ENCODE measurements at regions not wholly inside any gene's neighbourhood (a gene's known extent, or its start where the extent isn't known, plus 50 kb on each side); places are given as distances from the start of the nearest gene placed in this dataset.
A peak's percentile ranks its signal among the peaks of the same experiment; 100 is the strongest.
"Not testable (repeated sequence)": the region's sequence is repeated elsewhere in the genome, so short reads cannot be mapped to it uniquely, and the experiment has no call there.

GRCh38 chr1:209157546-209158249 is 425.8 kb upstream of the CAMK1G start:
- no peak for DNase-seq

- DNase-seq, result no peak
Measured at GRCh38 chr1:209158851-209159250, 424.7 kb upstream of the CAMK1G start.

GRCh38 chr1:209160230-209160629 is 423.3 kb upstream of the CAMK1G start:
- DNase-seq, result no peak

- peak in 10 of 58 donors; percentile 4 to 29 (median 12) for DNase-seq
Measured at GRCh38 chr1:209162651-209163050, 420.9 kb upstream of the CAMK1G start.

DNA sequence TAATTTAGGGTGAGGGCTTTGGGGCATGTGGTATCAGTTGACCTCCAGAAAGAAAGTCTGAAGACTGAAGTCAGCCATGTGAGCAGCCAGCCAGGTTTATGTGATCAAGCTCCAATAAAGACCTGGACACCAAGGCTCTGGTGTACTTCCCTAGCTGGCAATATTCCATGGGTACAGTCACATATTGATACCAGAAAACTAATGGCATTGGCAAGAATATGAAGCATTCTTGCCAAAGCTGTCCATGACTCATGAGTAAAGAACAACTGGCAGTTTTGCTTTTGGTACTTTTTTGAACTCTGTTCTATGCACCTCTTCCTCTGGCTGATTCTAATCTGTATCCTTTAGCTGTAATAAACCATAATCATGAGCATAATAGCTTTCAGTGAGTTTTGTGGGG is 415.3 kb upstream of the CAMK1G start:
- no peak for DNase-seq

DNA sequence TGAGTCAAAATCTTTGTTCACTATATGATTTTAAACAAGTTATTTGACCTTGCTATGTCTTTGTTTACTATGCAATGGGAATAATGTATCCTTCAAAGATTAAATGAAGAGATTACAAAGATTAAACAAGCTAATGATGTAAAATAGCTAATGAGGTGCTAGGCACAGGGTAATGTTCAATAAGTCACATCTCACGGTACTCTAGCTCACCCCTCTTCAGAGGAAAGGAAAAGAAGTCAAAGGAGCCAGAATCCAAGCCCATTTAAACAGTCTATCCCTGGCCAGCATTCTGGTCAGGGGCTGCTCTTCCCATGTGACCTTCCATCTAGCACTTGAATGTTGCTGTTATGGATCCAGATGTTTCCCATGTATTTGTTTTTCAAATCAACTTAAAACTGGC is 412.4 kb upstream of the CAMK1G start:
- no peak for DNase-seq

DNA sequence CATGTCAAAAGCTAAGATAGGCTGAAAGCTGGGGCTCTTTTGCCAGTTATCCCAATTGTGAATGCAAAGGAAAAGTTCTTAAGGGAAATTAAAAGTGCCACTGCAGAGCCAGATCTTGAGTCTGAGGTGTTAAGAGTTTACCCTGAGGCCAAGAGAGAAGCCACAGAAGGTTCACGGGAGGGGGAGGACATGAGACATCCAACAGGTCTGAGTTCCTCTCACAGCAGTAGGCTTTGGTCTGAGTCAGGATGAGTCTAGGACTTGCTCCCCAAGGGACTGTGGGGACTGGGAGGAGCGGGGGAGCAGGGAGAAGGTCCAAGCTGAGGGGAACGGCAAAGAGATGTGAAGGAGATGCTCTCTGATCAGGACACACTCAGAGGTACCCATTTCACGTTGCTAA is 411.2 kb upstream of the CAMK1G start:
- DNase-seq, result no peak

DNA sequence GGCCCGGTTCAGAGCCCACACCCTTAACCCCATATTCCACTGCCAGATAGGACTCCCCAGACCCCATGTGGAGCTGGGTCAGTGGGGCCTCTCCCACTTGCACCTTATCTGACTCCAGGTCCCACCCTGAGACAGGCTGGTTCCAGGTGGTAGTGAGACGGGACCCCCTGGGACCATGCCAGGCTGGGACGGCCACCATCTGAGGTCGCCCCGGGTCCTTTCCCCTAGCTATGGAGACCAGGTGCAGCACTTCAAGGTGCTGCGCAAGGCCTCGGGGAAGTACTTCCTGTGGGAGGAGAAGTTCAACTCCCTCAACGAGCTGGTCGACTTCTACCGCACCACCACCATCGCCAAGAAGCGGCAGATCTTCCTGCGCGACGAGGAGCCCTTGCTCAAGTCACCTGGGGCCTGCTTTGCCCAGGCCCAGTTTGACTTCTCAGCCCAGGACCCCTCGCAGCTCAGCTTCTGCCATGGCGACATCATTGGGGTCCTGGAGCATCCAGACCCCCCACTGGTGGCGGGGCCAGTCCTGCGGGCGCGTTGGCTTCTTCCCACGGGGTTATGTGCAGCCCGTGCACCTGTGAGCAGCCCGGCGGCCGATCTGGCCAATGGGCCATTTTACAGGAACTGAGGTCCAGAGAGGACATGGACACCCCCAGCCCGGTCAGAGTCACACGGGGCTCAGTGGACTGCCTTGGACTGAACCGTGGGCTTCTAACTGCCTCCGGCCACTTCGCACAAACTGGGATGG is 410.5 kb upstream of the CAMK1G start:
- not testable (repeated sequence) for DNase-seq

GRCh38 chr1:209173796-209174195 is 409.7 kb upstream of the CAMK1G start:
- DNase-seq, result not testable (repeated sequence)

DNA sequence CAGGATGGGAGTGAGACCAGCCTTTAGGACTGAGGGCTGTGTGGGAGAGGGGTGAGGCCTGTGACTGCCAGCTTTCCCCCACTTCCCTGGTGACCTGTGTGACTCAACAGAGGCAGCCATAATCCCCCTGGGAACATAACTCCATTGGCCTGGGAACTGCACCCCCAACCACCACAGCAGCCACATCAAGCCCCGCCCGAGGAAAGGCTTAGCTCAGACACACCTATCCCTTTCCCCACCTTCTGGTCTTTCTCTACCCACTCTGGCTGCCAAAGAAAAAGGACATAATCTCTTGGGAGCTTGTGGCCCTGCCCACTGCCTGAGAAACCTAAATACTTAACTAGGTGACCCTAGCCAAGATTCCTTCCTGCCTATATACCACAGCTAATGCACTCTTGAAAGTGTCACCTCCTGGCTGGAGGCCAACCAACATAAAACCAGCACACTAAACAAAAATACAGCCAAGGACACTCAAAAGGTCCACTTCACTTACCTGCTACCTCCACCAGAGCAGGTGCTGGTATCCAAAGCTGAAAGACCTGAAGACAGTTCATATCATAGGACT is 406.6 kb upstream of the CAMK1G start:
- no peak for DNase-seq

DNA sequence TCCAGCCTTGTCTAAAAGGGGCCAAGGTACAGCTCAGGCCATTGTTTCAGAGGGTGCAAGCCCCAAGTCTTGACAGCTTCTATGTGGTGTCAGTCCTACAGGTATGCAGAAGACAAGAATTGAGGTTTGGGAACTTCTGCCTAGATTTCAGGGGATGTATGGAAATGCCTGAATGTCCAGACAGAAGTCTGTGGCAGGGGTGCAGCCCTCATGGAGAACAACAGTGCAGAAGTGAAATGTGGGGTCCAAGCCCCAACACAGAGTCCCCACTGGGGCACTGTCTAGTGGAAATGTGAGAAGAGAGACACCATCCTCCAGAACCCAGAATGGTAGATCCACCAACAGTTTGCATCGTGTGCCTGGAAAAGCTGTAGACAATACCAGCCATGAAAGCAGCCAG is 400.3 kb upstream of the CAMK1G start:
- no peak for DNase-seq

DNA sequence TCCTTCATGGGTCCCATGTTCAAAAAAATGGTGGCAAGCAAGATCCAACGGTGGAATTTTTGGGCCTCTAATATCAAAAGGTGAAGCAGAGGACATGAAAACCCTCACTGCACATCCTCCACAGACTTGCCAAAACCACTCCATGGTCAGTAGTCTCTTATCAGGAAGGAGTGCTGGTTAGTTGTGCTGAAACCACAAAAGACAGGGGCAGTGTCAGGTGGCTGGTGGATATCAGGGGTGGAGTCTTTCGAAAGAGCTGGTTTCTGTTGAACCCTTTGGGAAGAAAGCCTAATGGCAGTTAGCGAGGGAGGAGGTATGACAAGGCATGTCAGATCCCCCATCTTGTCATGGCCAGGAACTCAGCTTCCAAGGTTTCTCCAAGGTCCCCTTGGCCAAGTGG is 395.9 kb upstream of the CAMK1G start:
- DNase-seq, result no peak

- DNase-seq, result peak in 33 of 58 donors; percentile 2 to 54 (median 15)
Measured at GRCh38 chr1:209190591-209191261, 392.8 kb upstream of the CAMK1G start.

GRCh38 chr1:209191262-209191634 is 392.3 kb upstream of the CAMK1G start:
- DNase-seq, result no peak

DNA sequence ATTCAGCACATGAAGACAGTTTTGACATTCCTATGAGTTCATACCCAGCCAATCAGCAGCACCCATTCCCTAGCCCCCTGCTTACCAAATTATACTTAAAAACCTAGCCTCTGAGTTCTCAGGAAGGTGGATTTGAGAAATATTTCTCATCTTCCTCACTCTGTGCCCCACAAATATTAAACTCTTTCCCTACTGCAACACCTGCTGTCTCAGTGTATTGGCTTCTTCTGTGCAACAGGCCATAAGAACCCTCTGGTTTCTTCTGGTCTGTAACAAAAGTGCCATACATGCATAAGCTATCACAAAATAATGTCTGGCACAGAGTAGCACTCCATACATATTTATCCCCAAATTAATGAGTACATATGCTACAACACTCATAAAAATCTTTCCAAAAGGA is 387.4 kb upstream of the CAMK1G start:
- no peak for DNase-seq

- no peak for DNase-seq
Measured at GRCh38 chr1:209198961-209199750, 384.4 kb upstream of the CAMK1G start.

- DNase-seq, result no peak
Measured at GRCh38 chr1:209199822-209200221, 383.7 kb upstream of the CAMK1G start.

GRCh38 chr1:209202321-209202720 is 381.2 kb upstream of the CAMK1G start:
- DNase-seq, result not testable (repeated sequence)

GRCh38 chr1:209202830-209203532 is 380.5 kb upstream of the CAMK1G start:
- peak in 13 of 58 donors; percentile 1 to 28 (median 6) for DNase-seq

- no peak for DNase-seq
Measured at GRCh38 chr1:209203533-209203895, 380.0 kb upstream of the CAMK1G start.

DNA sequence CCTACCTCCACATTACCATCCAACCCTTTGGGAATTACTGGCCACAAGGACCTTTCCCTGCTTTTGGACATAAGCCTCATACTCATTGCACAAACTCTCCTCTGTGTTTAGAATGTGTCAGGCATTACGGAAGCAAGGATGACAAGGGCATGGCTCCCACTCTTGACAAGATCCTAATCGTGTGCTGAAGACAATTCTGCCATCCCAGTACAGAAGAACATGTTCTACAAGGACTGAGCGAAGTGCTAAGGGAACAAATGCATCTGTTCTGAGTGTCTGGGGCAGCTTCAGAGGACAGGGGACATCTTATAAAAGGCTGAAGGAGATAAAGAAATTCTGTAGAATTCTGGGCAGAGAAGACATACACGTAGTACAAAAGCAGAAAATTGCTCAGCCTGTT is 378.5 kb upstream of the CAMK1G start:
- DNase-seq, result no peak
